ENCODE measurements at regions not wholly inside any gene's neighbourhood (a gene's known extent, or its start where the extent isn't known, plus 50 kb on each side); places are given as distances from the start of the nearest gene placed in this dataset.
A peak's percentile ranks its signal among the peaks of the same experiment; 100 is the strongest.

- Histone ChIP-seq H3K27me3 (no peaks in the 10 kb centered on the region), H3K9me3 (no peaks in the 10 kb centered on the region), H3K36me3 (no peaks in the 10 kb centered on the region), H3K27ac (no peak overlapping the region), H3K4me3 (no peak overlapping the region), H3K4me1 (peaks cover 6 to 10% of the 10 kb centered on the region in 2 donors)
- ATAC-seq, result no peak
- intact Hi-C loops (cut with DNase I; ENCODE audit: low total_unique reads), result no loop called here
- no peak for TF ChIP-seq POLR2A (IDR thresholded peaks at IDR 0.05)
- no peak for TF ChIP-seq CTCF (IDR thresholded peaks at IDR 0.05 in 4 of 5, conservative IDR thresholded peaks at IDR 0.05 in 1 of 5)
- in situ Hi-C loops (cut with MboI; ENCODE audit: low sequenced_read_pairs in 4 of 4), result no loop called here
- no peak for DNase-seq
Observed at GRCh38 chr1:178572604-178573003, 59.7 kb downstream of the TEX35 start.

- intact Hi-C loops (cut with DNase I; ENCODE audit: low total_unique reads), result no loop called here
- Histone ChIP-seq H3K27me3 (no peaks in the 10 kb centered on the region), H3K4me1 (peaks cover 6 to 10% of the 10 kb centered on the region in 2 donors), H3K27ac (no peak overlapping the region), H3K9me3 (no peaks in the 10 kb centered on the region), H3K4me3 (no peak overlapping the region), H3K36me3 (no peaks in the 10 kb centered on the region)
- DNase-seq (no peak), ATAC-seq (no peak)
- no peak for TF ChIP-seq POLR2A (IDR thresholded peaks at IDR 0.05)
- TF ChIP-seq CTCF (IDR thresholded peaks at IDR 0.05 in 4 of 5, conservative IDR thresholded peaks at IDR 0.05 in 1 of 5), result no peak
- in situ Hi-C loops (cut with MboI; ENCODE audit: low sequenced_read_pairs in 4 of 4), result no loop called here
Observed at GRCh38 chr1:178573330-178573729, 60.4 kb downstream of the TEX35 start.

DNA sequence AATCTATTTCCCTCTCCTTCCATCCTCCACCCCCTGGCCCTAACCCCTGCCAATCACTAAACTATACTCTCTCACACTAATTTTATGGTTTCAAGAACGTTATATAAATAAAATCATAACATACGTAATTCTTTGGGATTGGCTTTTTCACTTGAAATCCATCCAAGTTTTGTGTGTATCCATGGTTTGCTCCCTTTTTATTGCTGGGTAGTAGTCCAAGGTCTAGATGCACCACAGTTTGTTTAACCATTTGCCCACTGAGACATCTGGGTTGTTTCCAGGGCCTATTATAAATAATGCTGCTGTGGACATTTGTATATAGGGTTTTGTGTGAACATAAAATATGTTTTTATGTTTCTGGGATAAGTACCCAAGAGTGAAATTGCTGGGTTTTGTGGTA lies 61.4 kb downstream of the TEX35 start:
- in situ Hi-C loops (cut with MboI; ENCODE audit: low sequenced_read_pairs in 4 of 4), result no loop called here
- no peaks in the 10 kb centered on the region for H3K27me3 ChIP-seq
- no peak overlapping the region for H3K27ac ChIP-seq
- intact Hi-C loops (cut with DNase I; ENCODE audit: low total_unique reads), result no loop called here
- no peaks in the 10 kb centered on the region for H3K36me3 ChIP-seq
- TF ChIP-seq POLR2A (IDR thresholded peaks at IDR 0.05) (no peak), CTCF (IDR thresholded peaks at IDR 0.05 in 4 of 5, conservative IDR thresholded peaks at IDR 0.05 in 1 of 5) (no peak)
- peaks cover 6 to 10% of the 10 kb centered on the region in 2 donors for H3K4me1 ChIP-seq
- no peak for DNase-seq
- no peak overlapping the region for H3K4me3 ChIP-seq
- ATAC-seq, result no peak
- no peaks in the 10 kb centered on the region for H3K9me3 ChIP-seq

GRCh38 chr1:178575611-178576361 lies 62.9 kb downstream of the TEX35 start:
- in situ Hi-C loops (cut with MboI; ENCODE audit: low sequenced_read_pairs in 4 of 4), result no loop called here
- TF ChIP-seq POLR2A (IDR thresholded peaks at IDR 0.05), result no peak
- no peak for TF ChIP-seq CTCF (IDR thresholded peaks at IDR 0.05 in 4 of 5, conservative IDR thresholded peaks at IDR 0.05 in 1 of 5)
- Histone ChIP-seq H3K36me3 (no peaks in the 10 kb centered on the region), H3K4me1 (peaks cover 6 to 10% of the 10 kb centered on the region in 2 donors), H3K27ac (no peak overlapping the region), H3K4me3 (no peak overlapping the region), H3K27me3 (no peaks in the 10 kb centered on the region), H3K9me3 (no peaks in the 10 kb centered on the region)
- ATAC-seq (peak in 1 of 2 donors; percentile 72), DNase-seq (no peak)
- intact Hi-C loops (cut with DNase I; ENCODE audit: low total_unique reads), result no loop called here

DNA sequence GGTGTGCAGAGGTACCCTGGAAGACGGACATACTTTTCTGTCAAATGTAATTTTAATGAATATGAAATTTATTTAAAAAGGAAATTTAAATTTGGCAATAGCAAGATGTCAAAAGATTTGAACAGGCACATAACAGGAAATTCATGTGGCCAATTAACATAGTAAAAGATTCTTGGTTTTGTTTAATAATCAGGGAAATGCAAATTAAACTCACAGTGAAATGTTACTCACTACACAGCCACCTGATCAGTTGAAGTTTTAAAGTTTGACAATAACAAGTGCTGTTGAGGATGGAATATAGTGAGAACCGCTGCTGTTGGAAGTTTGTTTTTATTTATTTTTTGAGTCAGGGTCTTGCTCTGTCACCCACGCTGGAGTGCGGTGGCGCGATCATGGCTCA lies 63.9 kb downstream of the TEX35 start:
- intact Hi-C loops (cut with DNase I; ENCODE audit: low total_unique reads), result no loop called here
- Histone ChIP-seq H3K9me3 (no peaks in the 10 kb centered on the region), H3K27me3 (no peaks in the 10 kb centered on the region), H3K36me3 (no peaks in the 10 kb centered on the region), H3K4me1 (peaks cover 6 to 10% of the 10 kb centered on the region in 2 donors), H3K27ac (no peak overlapping the region), H3K4me3 (no peak overlapping the region)
- no peak for DNase-seq
- no peak for ATAC-seq
- in situ Hi-C loops (cut with MboI; ENCODE audit: low sequenced_read_pairs in 4 of 4), result no loop called here
- TF ChIP-seq CTCF (IDR thresholded peaks at IDR 0.05 in 4 of 5, conservative IDR thresholded peaks at IDR 0.05 in 1 of 5), result no peak
- TF ChIP-seq POLR2A (IDR thresholded peaks at IDR 0.05), result no peak

All from gastrocnemius medialis (tissue), 4 donors.